Left ventricle myocardium superior (tissue), 1 donor: ENCODE measurements at regions not wholly inside any gene's neighbourhood (a gene's known extent, or its start where the extent isn't known, plus 50 kb on each side); places are given as distances from the start of the nearest gene placed in this dataset.

Experiments used
- ATAC-seq: fragments of 200-7000 bp; cut with Tn5 transposase; one replicate; pipeline ENCODE4 v1.9.1; 2020; ENCODE audit warnings: mild to moderate bottlenecking, moderate library complexity
- DNase-seq: peaks from one replicate; pipeline ENCODE4 v3.0.0-alpha.2; 2020
- intact Hi-C: fragments of 100-400 bp; cut with micrococcal nuclease; formaldehyde crosslinking; loops from one replicate; pipeline ENCODE4 v1.11.0; 2022
- donor health status: DM: no; HTN: yes; CAD: no; lungs with severe emphysema.

DNA sequence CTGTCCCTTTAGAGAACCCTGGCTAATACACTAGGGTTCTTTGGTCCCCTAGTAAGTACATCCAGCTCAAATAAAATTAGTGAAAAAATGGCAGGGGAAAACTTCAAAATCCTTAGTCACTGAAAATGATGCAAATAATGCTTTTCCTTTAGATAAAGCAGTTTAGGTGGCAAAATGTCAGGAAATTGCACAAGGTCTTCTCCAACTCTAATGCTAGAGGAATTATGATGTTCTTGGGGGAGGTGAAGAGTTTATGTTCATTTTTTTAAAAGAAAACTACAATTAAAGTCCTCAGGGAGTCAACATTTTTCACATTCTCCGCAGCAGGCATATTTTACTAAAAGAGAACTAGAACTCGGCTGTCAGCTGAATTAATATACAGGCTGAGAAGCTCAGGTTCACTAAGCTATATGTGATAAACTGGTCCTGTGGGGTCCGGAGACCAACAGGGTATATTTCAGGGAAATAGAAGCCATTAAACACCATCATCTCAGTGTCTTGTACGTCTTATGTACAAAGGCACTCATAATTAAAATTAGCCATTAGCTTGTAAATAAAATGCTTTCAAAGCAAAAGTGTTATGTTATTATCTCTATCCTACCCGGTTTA lies 1164.7 kb upstream of the AUTS2 start:
- DNase-seq (no peak), ATAC-seq (no peak)
- intact Hi-C loops: no loop called here

DNA sequence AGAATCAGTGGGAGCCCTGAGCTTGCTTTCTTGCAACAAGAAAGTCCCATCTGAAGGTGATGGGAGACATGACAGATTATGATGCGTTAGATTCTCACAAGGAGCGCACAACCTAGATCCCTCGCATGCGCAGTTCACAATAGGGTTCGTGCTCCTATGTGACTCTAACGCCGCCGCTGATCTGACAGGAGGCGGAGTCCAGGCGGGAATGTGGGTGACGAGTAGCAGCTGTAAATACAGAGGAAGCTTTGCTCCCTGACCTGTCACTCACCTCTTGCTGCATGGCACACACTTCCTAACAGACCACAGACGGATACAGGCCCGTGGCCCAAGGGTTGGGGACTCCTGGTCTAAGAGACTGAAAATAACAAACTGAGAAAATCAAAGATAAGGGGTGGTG lies 1163.4 kb upstream of the AUTS2 start:
- DNase-seq (peak; percentile 29), ATAC-seq (no peak)
- intact Hi-C loops: no loop called here

DNA sequence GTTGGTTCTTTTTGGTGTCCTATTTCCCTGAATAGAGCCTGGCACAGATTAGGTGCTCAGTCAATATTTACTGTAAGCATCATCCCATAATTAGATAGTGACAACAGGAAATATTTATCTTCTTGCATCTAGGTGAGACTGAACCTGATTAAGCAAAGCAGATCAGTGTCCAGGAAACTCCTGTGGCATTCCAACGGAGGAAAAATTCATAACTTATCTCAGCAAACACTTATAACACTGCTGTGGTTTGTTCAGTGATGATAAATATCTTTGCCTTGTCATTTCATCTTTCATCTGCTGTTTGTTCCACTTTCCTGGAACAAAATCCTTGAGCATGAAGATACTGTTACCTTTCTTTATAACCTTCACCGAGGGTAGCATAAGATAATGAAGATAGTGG lies 1160.3 kb upstream of the AUTS2 start:
- no peak for DNase-seq
- ATAC-seq: no peak
- intact Hi-C loops: no loop called here

DNA sequence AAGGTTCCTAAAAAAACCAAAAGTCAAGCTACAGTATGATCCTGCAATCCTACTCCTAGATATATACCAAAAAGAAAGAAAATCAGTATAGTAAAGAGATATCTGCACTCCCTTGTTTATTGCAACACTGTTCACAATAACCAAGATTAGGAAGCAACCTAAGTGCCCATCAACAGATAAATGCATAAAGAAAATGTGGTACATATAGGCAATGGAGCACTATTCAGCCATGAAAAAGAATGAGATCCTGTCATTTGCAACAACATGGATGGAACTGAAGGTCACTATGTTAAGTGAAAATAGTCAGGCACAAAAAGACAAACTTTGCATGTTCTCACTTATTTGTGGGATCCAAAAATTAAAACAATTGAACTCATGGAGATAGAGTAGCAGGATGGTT lies 1159.5 kb upstream of the AUTS2 start:
- intact Hi-C loops: no loop called here
- no peak for ATAC-seq
- no peak for DNase-seq

DNA sequence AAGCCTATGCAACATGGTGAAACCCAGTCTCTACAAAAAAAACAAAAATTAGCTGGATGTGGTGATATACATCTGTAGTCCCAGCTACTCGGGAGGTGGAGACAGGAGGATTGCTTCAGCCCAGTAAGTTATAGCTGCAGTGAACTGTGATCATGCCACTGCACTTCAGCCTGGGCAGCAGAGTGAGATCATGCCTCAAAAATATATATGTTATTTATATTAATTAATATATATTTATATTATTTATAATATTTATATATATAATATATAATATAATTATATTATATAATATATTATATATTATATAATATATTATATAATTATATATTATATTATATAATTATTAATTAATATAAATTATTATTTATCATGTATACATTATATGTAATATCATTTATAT lies 1158.4 kb upstream of the AUTS2 start:
- no peak for DNase-seq
- intact Hi-C loops: no loop called here
- no peak for ATAC-seq

DNA sequence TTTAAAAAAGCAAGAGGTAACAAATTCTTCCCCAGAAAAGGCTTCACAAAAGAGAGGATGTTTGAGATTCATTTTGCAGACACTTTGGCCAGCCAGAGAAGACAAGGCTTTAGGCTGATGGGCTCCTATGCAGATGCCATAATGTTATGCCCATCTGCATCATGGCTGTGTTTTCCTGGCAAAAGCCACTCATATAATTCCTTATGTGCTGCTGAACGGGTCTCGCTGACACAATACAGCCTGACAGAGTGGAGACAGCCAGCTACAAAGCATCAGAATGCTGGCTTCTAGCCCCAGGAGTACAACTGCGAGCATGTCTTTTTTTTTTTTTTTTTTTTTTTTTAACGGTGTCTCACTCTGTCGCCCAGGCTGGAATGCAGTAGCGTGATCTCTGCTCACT lies 1157.4 kb upstream of the AUTS2 start:
- ATAC-seq (no peak), DNase-seq (no peak)

DNA sequence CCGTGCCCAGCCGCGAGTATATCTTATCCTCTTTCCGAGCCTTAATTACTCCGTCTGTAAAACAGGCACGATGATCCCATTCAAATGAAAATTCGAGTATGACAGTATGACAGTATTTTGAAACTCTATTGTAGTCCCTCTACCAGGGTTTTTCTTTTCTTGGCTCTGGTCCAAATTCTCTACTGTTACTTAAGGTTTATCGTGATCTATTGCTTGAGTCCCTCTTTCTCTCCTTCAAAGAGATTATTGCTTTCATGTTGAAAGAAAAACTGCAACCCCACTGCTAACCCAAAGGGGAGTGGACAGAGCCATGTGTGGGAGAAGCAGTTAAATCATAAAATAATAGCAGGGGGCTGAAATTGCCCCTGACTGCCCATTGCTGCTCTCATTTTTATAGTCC lies 1156.6 kb upstream of the AUTS2 start:
- no peak for ATAC-seq
- DNase-seq: no peak
- intact Hi-C loops: no loop called here

More for the DNA sequence above, 1157.4 kb upstream of the AUTS2 start:
- intact Hi-C loops: no loop called here

DNA sequence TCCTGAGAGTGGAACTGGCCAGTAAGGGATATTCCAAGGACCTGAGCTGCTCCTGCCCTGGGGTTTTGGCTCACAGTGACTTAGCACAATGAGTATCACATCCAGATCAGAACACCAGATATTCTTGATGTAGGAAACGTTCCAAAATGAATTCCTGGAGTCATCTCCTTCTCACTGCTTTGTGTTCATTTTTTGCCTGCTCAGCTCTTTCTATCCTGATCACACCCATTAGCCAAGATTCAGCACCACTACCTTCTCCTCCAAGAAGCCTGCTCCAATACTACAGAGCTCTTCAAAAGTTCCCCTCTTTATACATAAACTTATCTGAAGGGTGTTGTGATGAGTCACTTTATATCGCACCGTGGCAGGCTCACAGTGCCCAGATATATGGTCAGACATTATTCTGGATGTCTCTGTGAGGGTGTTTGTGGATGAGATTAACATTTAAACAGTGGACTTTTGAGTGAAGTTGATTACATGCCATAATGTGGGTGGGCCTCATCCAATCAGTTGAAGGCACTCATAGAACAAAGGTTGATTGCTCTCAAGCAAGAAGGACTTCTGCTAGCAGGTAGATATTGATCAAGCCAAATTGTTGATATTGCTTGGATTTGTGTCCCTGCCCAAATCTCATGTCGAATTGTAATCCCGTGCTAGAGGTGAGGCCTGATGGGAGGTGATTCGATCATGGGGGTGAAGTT lies 1155.2 kb upstream of the AUTS2 start:
- intact Hi-C loops: no loop called here
- DNase-seq: no peak

DNA sequence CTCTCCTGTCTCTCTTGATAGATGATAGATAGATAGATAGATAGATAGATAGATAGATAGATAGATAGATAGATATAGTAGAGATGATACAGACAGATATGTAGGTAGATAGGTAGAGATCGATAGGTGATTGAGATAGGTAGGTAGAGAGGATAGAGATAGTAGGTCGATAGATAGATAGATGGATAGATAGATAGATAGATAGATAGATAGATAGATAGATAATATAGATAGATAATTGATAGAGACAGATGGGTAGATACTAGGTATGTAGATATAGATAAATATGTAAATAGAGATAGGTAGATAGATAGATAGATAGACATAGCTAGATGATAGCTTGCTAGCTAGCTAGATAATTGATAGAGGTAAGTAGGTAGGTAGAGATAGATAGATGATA lies 1154.2 kb upstream of the AUTS2 start:
- ATAC-seq (no peak), DNase-seq (no peak)
- intact Hi-C loops: no loop called here

More for the DNA sequence above, 1155.2 kb upstream of the AUTS2 start:
- ATAC-seq: no peak

DNA sequence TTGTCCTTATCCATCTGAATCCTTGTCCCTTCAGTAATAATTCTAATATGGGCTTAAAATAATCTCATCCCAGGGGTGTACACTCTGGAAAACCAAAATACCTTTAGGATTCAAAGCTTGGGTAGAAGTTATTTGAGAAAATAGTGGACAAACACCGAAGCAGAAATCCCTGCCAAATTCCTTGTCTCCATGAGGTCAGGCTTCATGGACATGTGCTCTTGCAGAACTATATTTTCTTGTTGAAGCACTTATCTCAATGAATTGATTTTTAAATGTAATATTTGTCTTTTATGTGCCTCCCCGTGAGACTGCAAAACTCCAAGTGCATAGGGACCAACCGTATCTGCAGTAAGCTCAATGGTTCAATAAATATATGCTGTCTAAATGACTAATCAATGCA lies 1153.3 kb upstream of the AUTS2 start:
- intact Hi-C loops: no loop called here
- ATAC-seq (no peak), DNase-seq (no peak)

DNA sequence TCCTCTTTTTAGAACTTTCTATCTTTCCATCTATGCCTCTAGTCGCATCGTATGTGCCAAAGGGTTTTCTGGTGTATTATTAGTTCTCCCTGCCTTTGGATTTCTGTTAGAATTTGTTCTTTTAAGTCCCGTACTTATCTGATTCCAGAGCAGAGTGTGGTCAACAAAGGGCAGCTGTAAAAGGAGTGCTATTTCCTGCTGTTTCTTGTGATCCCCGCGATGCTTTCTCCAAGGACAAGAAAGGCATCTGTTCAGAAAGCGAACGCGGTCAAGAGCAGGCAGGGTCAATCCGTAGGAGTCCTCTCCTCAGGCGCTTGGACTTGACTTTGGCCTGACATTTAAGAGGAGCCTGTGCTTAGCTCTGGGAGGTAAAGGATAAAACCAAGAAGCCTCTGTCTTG lies 1152.1 kb upstream of the AUTS2 start:
- no peak for ATAC-seq
- intact Hi-C loops: no loop called here
- no peak for DNase-seq

DNA sequence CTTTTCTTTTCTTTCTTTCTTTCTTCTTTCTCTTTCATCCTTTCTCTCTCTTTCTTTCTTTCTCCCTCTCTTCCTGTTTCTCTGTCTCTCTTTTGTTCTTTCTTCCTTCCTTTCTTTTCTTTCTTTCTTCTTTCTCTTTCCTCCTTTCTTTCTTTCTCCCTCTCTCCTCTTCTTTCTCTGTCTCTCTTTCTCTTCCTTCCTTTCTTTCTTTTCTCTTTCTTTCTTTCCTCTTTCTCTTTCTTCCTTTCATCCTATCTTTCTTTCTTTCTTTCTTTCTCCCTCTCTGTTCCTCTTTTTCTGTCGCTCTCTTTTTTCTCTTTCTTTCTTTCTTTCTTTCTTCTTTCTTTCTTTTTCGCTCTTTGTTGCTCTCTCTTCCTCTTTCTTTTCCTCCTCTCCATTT lies 1149.2 kb upstream of the AUTS2 start:
- no peak for ATAC-seq
- no peak for DNase-seq
- intact Hi-C loops: no loop called here

DNA sequence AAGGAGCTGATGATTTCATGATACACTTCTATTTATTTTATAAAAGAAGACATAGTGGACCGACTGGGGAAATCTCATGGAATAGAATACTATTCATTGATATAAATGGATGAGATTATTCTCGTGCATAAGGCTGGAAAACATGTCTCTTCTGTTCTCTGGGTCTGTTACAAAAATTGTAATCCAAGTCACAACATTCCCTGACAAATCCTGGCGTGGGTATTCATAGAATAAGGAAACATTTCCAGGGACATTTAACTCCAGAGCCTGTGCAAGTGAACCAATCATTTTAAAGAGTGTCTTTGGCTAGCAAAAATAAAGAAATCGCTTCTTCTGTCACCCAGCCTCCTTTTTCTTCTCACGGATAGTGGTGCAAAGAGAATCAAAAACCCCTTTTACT lies 1148.5 kb upstream of the AUTS2 start:
- intact Hi-C loops: no loop called here
- no peak for DNase-seq
- no peak for ATAC-seq

DNA sequence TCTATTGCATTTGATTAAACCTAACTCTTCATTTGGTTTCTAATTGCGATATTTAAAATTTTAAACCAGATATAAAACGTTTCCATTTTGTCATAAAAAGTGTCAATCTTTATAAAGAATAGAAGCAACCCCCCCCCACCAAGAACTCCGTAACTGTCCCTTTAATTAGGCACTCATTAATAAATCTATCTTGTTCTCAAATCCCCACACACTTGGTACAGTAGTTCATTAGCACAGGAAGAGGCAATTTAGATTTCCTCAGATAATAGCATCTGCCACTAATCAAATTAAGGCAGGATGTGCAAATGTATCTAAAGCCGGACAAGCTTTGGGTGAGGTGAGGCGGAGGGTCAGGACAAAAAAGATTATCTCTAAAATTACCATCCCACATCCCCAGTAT lies 1143.3 kb upstream of the AUTS2 start:
- intact Hi-C loops: no loop called here
- ATAC-seq: no peak
- DNase-seq: no peak

DNA sequence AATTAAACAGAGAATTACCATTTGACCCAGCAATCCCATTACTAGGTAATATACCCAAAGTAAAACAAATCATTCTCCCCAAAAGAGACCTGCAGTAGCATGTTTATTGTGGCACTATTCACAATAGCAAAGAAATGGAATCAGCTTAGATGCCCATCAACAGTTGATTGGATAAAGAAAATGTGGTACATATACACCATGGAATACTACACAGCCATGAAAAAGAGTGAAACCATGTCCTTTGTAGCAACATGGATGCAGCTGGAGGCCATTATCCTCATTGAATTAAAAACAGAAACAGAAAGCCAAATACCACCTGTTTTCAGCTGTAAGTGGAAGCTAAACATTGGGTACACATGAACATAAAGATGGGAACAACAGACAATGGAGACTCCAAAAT lies 1141.8 kb upstream of the AUTS2 start:
- intact Hi-C loops: no loop called here
- DNase-seq (no peak), ATAC-seq (no peak)

DNA sequence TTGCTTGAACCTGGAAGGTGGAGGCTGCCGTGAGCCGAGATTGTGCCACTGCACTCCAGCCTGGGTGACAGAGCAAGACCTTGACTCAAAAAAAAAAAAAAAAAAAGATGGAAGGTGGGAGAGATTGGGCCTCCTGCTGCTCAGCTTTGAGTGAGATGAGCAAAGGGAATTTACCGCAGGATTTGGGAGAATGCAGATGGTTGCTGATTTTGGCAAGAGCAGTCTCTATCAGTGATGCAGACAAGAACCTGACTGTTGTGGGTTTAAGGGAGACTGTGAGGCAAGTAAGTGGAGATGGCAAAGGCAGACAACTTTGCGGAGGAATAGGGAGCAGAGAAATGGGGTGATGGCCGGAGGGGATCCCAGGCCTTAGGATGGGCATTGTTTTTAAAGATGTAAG lies 1140.8 kb upstream of the AUTS2 start:
- DNase-seq: no peak
- intact Hi-C loops: no loop called here
- ATAC-seq: no peak

DNA sequence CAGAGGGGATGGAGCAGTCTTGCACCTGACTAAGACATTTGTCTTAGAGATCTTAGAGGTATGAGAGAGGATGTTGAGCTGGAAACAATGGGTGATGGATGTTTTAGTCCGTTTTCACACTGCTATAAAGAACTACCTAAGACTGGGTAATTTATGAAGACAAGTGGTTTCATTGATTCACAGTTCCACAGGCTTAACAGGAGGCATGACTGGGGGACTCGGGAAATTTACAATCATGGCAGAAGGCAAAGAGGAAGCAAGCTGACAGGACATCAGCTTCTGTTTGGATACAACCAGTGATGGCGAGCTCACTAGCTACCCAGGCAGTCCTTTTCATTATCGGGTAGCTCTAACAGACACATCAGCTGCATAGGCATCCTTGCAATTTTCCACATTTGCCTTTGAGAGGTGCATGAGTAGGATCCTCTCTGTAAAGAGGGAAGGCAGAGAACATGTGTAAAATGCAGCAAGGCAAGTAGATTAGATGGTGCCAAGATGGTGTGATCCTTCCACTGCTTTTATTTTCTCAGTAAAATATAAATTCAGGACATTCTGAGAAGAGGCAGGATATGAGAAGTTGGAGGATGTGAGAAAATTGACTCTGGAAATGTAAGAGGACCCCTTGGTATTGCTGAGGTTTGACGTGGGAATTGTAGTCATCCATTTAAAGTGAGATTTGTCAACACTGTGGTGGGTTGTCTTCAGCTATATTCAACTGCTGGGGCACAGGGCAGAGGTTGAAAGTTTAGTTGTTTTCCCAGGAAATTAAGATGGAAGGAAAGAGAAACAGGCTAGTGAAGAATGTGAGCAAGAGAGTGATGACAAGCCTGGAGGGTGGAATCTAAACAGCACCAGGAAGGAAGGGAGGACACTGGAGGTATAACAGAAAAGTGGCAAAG lies 1140.0 kb upstream of the AUTS2 start:
- no peak for ATAC-seq
- DNase-seq: no peak

DNA sequence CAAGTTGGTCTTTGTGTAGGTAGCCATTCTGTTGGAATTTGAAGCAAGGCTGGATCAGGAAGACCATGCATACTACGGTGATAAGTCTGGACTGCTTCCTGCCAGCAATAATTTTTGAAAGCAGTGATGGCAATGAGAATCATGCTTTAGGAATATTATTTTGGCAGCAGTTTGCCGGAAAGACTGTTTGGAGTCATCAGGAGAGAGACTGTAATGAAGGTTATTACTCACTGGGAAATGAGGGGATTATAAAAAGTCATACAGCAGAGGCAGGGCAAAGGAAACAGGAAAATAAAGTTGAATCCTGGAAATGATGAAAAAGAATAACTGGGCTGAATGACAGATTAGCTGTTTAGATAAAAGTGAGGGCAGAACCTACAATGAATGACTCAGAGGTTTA lies 1136.8 kb upstream of the AUTS2 start:
- no peak for ATAC-seq
- DNase-seq: no peak
- intact Hi-C loops: no loop called here

More for the DNA sequence above, 1140.0 kb upstream of the AUTS2 start:
- intact Hi-C loops: no loop called here

DNA sequence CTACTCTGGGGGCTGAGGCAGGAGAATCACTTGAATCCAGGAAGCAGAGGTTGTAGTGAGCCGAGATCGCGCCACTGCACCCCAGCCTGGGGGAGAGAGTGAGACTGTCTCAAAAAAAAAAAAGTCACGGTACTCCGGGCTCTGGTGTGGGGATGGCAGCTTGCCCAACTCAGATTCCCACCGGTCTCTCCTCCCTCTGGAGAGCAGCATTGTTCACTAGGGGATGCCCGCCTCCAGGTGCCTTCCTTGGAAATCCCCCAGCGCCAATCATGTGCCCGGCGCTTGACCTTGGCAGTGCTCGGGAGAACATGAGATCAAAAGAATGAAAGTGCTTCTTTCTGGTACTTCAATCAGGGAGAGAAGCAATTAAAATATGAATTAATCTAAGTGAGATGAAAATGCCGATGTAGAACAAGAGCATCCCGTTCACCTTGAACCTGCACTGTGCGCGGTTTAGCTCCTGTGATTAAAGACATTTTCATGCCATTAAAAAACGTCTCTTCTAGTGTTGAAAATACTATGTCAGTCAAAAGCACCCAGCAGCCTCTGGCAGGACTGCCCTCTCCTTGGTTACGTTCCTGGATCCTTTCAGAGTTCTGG lies 1127.3 kb upstream of the AUTS2 start:
- ATAC-seq (no peak), DNase-seq (no peak)
- intact Hi-C loops: no loop called here

DNA sequence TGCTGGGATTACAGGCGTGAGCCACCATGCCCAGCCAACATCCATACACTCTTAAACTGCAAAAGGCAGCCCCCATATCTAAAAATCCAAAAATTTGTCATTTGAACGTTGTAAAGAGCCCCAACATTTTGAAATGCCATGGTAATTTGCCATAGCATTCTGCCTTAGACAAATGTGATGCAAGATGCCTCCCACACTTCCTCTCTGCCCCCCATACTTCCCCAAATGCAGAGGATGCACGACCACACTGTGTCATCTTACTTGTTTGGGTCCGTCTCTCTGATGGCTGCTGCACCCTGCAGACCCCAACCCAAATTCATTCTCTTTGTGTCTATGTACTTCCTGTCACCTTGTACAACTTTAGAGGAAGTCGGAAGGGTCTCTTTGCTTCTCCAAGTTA lies 1125.6 kb upstream of the AUTS2 start:
- ATAC-seq: no peak
- intact Hi-C loops: no loop called here
- no peak for DNase-seq
